ENCODE measurements at regions not wholly inside any gene's neighbourhood (a gene's known extent, or its start where the extent isn't known, plus 50 kb on each side); places are given as distances from the start of the nearest gene placed in this dataset.

DNA sequence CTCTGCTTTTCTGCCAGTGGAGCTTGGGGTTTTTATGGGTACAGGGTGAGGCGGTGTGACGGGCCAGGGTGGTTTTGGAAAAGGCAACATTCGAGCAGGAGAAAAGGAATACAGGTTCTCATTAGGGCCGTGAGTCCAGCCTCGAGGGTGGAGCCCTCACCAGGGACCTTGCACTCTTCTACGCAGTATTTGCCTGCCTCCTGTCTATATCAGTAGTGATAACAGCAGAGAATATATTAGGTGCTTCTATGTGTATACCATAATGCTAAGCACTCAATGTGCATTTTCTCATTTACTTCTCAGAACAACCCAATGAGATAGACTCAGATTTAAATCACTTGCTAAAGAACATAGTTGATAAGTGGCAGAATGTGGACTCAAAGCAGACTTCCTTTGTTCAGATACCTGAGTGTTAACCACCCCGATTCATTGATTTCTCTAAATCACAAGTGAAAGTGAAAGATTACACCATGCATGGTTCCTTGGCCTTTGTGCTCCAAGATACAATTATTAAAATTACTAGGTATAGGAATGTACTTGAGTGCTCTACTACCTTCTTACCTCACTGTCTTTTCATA lies 403.9 kb downstream of the PCDH7 start (continued):
- TF ChIP-seq MAFK (IDR thresholded peaks at IDR 0.05; ENCODE audit: low read depth, low read length) (no peak), GABPA (IDR thresholded peaks at IDR 0.05; ENCODE audit: borderline replicate concordance, insufficient read depth, low read length) (no peak), PHF8 (conservative IDR thresholded peaks at IDR 0.05; ENCODE audit: low read depth, low read length) (no peak), POLR2AphosphoS5 (IDR thresholded peaks at IDR 0.05; ENCODE audit: low read depth, low read length) (no peak)
